HG02798 (cell line): ENCODE measurements at regions not wholly inside any gene's neighbourhood (a gene's known extent, or its start where the extent isn't known, plus 50 kb on each side); places are given as distances from the start of the nearest gene placed in this dataset.

ENCODE experiments used
- ATAC-seq: cut with Tn5 transposase; IDR thresholded peaks from one replicate; pipeline ENCODE4 v1.9.1; 2021; ENCODE audit warnings: mild to moderate bottlenecking; ENCODE audit not compliant: unreplicated experiment, poor library complexity

DNA sequence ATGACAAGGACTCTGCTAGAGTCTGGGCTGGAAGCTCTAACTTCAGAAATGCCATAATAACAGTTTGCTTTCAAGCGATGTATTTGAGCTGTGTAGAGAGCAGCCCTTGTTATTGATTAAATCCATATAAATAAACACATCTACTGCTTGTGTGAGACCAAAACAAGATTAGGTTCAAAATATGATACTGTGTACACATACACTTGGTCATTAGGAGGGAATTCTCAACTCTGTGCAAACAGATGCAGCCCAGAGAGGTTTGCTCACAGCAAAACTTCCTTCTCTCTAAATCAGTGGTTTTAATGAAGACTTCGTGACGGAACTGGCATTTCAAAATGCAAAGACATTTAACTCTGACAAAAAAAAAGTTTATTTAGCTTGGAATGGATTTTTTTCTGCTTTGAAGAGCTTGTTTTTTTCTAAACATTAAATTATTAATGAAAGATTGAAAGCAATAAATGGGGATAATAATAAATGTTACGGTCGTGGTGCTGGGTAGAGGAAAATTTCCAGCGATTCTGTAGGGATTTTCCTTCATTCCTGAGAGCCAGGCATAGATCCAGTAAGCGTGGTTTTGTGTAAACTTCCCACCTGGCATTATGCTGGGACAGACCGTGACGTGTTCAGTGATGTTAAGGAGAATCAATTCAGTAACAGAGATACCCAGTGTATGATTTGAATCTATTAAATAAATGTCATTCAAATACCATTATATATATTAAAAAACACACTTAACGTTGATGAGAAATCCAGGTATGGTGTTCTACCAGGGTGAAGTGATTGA lies 213.7 kb downstream of the TEX29 start:
- ATAC-seq = no peak

DNA sequence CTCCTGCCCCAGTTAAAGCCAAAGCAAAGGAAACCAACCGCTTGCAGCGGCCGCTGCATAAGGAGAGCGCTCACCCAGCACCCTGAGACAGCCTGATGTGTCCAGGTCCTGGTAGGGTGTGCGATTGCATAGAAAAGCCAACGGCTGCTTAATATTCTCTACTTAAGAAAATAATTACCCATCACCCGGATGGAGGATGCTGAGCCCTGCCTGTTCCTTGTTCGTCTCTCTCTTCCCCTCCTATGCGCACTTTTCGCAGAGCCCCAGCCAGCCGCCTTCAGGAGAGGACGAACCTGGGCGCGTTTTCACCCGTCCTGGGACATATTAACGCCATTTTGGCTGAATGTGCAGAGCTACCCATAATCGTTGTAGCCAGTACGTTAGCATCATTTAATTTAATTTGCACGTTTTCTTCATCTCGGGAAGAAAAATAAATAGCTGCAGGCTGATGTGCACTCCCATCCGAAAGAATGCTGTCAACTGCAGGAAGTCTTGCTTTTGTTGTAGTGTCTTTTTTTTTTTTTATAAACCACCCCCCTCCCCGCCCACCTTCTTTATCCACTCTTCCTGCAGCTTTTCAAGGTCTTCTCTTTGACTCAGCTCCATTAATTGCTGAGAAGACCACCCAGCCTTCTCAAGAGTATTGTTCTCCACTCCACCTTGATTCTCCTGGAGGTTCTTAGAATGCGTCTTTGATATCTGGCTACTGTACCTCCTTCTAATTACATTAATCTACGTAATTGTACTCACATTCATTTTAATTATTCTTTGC lies 214.5 kb downstream of the TEX29 start:
- no peak for ATAC-seq

DNA sequence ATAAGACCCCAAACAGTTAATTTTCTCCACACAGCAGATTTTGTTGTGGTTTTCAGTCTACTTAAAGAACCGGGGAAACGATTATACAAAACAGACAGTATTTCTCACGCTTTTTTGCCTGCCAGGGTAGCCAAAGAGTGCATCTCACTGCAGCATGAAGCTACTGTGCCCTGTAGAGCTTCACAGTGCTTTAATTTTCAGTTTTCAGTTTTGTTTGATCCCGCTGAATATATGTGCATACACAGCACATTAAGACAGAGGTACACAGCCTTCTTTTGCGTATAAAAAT lies 215.0 kb downstream of the TEX29 start:
- no peak for ATAC-seq

DNA sequence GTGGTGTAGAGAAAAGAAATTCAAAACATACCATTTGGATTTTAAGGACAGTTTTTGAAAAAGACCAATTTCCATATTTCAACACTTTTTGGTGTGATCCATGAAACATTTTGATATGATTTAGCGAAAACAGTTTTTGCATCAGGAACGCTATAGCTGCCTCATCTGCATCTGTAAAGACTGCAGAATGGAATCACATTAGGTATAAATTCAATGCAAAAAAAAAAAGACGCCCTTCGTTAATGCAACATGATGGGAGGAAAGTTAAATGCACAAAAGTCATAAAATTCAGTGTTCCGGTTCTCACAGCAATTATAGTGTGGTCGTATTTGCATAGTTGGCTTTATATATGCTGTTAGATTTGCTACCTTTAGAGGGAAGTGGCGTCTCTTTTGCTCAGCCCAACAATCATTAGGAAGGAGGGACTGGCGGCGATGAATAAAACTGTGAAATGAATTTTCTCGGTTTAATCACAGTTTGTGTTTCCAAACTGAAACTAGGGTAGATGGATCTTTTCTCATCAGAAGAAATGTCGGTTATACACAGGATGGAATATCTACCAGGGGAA lies 215.7 kb downstream of the TEX29 start:
- ATAC-seq = no peak

- no peak for ATAC-seq
These were observed 216.8 kb downstream of the TEX29 start for GRCh38 chr13:111537115-111537728.

DNA sequence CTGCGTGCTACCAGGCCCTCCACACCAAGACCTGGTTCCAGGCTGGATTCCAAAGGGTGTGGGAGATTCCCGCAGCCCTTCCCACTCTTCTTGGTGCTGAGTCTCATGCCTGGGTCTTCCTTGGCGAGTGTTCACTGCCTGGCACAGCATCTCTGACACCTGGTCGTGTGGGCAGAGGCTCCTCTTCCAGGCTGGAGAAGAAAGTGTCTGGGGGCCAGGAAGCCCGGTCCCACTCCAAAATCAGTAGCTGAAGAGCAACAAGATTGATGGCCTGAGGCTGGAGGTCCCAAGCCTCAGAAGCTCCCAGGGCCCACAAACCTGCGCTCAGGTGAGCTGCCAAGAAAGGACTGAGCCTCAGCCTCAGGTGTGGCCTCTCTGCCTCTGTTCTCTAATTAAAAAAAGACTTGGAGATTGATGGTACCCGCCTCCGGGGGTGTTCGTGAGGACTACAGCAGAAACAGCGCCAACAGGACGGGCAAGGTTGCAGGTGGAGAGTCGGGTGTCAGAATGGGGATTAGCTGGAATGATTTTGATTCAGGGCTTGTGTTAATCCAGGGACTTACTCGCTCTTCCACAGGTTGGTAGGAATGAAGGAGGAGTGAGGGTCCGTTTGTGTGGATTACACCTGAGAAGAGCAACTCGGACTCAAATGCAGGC lies 217.5 kb downstream of the TEX29 start:
- ATAC-seq = no peak

GRCh38 chr13:111539252-111539651 lies 218.8 kb downstream of the TEX29 start:
- no peak for ATAC-seq

DNA sequence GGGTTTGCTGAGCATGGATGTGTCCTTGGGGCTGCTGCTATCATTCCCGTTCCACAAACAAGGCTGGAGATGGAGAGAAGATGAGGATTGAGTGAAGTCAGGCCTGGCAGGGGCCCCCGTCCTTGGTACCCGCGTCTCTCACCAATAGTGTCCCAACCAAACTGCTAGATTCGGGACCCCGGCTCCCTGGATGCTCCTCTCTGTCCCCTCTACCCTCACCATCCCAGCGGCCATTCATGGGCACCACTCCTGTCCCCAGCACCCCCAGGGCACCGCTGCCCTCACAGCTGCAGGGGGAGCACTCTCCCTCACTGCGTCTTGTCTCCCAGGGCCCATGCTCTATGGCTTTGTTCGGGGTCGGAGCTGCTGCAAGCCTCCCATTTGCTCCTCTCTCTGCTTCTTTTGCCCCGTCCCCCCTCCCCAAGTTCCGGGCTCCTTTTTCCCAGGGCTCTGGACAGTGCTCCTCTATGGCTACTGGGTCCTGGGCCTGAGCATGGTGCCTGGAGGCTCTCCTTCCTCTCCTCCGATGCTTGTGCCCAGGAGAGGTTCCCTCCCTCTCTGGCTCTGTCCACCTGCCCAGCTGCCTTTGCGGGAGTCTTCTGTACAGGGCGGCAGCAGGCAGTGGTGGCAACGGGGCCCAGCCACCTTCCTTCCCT lies 219.5 kb downstream of the TEX29 start:
- ATAC-seq = no peak

DNA sequence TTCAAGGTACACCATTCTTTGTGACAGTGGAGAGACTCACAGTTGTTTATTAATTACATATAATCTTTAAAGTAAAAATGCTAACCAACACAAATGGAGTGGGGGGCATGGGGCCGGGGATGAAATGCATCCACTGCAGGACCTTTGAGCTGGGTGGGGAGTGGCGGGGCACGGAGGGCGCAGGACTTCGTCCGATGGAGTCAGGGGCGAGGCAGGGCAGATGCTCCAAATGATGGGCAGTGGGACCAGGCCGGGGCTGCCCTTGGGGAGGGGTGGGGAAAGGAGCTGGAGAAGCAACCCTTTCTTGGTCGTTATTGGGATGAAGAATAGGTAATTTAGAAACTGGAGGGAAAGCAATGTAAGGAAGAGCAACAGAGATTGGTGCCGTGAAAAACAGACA lies 220.0 kb downstream of the TEX29 start:
- no peak for ATAC-seq

DNA sequence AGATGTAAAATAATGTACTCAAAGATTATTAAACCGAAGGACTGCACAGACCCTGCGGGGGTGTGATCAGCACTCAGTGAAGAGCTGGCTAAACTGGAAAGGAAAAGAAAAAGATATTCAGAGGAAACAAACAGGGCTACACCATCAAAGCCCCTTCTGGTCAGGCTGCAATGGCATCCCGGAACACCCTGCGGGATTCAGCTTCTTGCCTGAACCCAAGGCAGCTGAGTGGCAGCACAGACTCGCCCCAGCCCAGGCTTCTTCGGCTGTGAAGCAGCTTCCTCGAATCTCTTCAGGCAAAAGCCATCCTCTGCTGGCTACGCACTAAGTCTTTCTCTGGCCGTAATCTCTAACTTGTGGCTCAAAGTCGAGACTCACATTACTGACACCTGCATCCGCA lies 220.9 kb downstream of the TEX29 start:
- ATAC-seq = no peak

DNA sequence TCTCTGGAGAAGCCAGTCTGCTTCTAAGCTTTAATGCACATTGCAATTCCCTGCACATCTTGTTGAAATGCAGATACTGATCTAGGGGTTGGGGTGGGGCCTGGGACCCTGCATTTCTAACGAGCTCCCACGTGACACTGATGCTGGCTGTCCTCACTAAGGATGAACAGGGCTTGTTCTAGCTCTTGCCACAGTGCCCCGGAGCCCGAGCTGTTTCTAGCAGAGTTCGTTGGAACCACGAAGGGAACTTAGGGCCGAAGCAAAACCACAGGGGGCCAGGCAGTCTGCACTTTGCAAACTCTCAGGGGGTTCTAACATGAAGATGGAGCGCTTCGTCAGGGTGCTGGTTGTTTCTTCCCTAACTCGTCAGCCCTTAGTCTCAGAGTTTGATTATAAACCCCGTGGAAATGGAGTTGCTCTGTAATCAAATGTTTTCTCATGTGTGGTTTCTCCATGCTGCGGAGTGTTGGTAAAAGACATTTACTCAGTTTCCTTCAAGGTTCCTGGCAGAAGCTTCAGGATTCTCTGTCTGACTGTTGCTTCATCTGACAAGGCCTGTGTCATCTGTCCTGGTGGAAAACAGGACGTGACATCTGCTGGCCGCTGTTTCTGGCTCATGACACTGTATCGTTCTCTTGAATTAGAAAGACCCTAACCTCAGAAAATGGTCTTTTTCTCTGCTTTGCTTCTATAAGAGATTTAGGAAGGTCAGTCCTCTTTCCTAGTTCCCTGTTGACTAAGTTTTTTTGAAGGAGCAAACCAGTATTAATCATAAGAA lies 221.5 kb downstream of the TEX29 start:
- ATAC-seq = no peak

GRCh38 chr13:111542530-111543341 lies 222.3 kb downstream of the TEX29 start:
- ATAC-seq = no peak

DNA sequence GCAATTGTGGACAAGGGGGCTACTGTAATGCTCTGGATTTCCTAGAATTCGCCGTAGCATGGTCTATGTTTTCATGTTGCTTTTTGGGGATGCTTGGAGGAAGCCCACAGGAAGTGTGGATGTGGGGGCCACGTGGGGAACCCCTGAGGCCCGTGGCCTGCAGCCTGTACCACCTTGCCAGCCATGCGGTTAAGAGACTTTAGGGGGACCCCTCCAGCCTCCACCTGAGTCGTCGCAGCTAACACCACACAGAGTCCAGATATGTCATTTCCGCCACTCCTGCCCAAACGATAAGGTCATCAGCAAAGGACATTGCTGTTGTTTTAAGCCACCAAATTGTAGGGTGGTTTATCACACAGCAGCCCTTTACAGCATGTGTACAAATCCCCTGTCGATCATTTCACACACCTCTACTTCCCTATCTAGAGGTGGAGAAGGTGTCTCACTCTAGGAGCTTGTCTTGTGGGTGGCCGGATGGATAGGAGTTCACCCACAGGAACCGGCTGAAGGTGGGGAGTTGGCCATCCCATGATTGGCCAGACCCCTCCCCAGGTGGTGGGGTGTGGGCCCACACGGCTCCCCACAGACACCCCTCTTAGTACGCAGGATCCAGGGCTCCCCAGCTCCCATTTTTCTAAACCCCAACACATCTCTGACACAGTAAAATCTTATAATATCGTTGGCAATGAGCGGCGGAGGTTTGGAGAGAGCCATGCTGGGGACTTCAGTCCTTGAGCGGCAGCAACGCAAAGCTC lies 226.7 kb downstream of the TEX29 start:
- no peak for ATAC-seq

DNA sequence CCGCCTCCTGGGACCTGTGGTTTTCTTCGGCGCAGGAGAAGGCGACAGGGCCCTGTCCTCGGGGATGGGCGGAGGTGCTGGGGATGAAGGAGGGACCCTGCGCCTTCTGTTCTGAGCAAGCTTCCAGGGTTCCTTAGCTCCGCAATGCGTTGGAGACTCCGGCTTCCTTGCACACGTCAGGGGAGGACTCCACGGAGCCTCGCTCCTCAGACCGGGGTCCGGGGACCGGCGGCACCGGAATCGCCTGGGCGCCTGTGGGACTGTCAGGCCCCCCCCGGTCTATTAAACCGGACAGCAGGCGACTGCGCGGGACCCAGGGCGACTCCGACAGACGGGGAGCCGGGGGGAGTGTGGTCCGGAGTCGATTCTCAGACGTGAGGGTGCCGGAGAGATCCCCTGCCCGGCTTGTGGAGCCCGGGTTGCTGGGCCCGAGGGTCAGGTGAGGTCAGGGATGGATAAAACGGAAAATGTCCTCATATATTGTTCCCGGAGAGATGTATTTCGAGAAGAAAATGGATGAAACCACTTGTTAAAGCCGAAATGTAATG lies 227.4 kb downstream of the TEX29 start:
- ATAC-seq = no peak

DNA sequence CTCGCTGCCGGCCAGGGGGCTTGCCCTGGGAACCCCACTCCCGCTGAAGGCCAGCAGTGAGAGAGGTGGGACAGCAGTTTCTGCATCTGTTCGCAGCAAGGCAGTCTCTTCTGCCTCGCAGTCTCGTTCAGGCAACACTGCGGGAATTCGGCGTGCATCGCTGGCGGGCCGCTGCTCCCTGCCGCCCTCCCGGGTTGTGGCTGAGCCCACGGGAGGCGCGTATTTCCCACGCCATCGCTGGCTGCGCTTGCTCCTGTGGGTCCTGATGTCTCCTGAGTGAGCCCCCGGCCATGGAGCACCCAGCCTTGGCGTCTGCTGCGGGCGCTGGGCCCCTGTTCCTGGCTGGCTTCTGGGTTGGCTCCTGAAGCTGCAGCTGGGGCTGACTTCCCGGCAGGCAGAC lies 227.9 kb downstream of the TEX29 start:
- ATAC-seq = no peak

DNA sequence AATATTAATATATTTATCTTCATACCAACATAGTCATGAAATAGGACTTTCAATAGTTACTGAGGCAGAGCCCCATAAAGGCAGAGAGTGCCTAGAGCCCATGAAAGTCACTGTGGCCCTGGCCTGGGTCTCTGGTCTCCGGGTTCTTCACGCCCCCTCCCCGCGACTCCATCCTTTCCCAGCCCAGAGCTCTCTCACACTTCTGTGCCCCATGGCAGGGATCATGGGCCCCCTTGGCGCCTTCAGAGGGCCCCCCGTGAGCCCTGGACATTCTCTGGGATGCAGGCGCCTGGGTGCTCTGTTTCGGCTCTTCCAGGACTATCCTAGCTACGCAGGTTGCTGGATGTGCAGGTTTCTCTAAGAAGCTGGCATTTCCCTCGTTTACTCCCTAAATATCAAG lies 228.4 kb downstream of the TEX29 start:
- ATAC-seq = no peak

DNA sequence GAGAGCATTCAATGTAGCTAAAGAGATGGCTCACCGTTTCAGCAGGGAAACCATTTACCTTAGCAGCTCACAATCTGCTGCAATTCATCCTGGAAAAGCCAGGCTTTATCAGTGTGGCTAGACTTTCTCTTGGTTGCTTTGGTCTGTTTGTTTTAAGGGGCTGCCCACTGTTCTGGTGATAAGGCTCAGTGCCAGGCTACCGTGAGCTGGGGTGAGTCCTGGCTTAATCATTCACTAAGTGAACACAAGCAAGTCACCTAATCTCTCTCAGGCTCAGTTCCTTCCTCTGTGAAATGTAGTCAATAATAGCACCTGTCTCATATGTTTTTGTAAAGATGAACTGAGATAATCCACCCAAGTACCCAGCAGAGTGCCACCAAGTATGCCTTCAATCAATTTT lies 229.0 kb downstream of the TEX29 start:
- ATAC-seq = no peak

GRCh38 chr13:111550062-111550461 lies 229.6 kb downstream of the TEX29 start:
- ATAC-seq = no peak
